ENCODE measurements at regions not wholly inside any gene's neighbourhood (a gene's known extent, or its start where the extent isn't known, plus 50 kb on each side); places are given as distances from the start of the nearest gene placed in this dataset.

DNA sequence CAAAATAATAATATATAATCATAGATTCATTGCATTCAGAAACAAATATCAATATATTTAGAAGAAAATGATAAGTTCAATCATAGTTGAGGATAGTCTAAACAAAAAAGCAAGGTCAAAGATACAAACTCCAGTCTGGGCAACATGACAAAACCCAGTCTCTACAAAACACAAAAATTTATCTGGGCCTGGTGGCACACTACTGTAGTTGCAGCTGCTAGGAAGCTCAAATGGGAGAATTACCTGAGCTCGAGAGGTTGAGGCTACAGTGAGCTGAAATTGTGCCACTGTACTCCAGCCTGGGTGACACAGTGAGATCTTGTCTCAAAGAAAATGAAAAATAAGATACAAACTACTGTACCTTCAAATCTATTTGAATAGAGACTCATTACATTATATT, 52.7 kb upstream of the ANXA10 start:
- TF ChIP-seq, protein P1, sequence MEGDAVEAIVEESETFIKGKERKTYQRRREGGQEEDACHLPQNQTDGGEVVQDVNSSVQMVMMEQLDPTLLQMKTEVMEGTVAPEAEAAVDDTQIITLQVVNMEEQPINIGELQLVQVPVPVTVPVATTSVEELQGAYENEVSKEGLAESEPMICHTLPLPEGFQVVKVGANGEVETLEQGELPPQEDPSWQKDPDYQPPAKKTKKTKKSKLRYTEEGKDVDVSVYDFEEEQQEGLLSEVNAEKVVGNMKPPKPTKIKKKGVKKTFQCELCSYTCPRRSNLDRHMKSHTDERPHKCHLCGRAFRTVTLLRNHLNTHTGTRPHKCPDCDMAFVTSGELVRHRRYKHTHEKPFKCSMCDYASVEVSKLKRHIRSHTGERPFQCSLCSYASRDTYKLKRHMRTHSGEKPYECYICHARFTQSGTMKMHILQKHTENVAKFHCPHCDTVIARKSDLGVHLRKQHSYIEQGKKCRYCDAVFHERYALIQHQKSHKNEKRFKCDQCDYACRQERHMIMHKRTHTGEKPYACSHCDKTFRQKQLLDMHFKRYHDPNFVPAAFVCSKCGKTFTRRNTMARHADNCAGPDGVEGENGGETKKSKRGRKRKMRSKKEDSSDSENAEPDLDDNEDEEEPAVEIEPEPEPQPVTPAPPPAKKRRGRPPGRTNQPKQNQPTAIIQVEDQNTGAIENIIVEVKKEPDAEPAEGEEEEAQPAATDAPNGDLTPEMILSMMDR (IDR thresholded peaks at IDR 0.05): no peak
- TF ChIP-seq POLR2A (IDR thresholded peaks at IDR 0.05): no peak

Measured in adrenal gland (tissue), 5 donors.